ENCODE measurements at regions not wholly inside any gene's neighbourhood (a gene's known extent, or its start where the extent isn't known, plus 50 kb on each side); places are given as distances from the start of the nearest gene placed in this dataset.
A peak's percentile ranks its signal among the peaks of the same experiment; 100 is the strongest.

DNA sequence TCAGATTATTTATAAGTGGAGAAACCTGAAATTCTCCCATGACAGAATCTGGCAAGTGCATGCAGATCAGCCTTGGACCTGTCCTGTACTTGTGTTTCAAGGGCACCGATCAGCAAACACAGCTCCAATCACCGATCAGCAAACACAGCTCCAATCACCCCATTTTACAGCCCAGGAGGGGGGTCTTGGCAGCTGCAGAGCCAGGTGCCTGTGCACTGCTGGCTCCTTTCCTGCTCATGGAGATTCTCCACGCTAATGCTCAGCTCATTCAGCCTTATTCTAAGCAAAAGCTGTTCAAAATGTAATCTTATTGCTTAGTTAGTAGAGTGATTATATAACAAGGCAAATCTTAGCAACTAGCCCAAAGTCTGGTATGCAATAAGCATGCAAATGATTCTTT is 623.1 kb upstream of the HS6ST1 start:
- no peak overlapping the region for H3K4me3 ChIP-seq (ENCODE audit: control insufficient read depth in 2 of 3, extremely low read depth in 1 of 3, insufficient read depth in 2 of 3, low read depth in 1 of 3, low read length in 3 of 3)
- H3K4me1 ChIP-seq (ENCODE audit: control insufficient read depth, extremely low read depth, insufficient read depth, low read length): no peaks in the 10 kb centered on the region
- no peaks in the 10 kb centered on the region for H4K20me1 ChIP-seq (ENCODE audit: control insufficient read depth, extremely low read depth, insufficient read depth, low read length)
- H3K27ac ChIP-seq (ENCODE audit: control insufficient read depth, insufficient read depth, low read length): no peak overlapping the region
- no peak overlapping the region for H2AFZ ChIP-seq (ENCODE audit: control insufficient read depth, low read length)
- dilution Hi-C loops (cut with MboI; ENCODE audit: extremely low pct_ligation_motif_present, low sequenced_read_pairs): no loop called here
- H3K9me1 ChIP-seq (ENCODE audit: control insufficient read depth, extremely low read depth, insufficient read depth, low read length): no peaks in the 10 kb centered on the region
- DNase-seq (ENCODE audit: low read depth, low spot score): no peak
- no peak overlapping the region for H3K4me2 ChIP-seq (ENCODE audit: control insufficient read depth, extremely low read depth, insufficient read depth, low read depth, low read length)
- H3K36me3 ChIP-seq (ENCODE audit: control insufficient read depth in 2 of 2, extremely low read depth in 1 of 2, insufficient read depth in 2 of 2, low read length in 2 of 2): no peaks in the 10 kb centered on the region
- no peaks in the 10 kb centered on the region for H3K9me3 ChIP-seq (ENCODE audit: control insufficient read depth, low read depth, low read length)
- no peaks in the 10 kb centered on the region for H3K79me2 ChIP-seq (ENCODE audit: control insufficient read depth, insufficient read depth, low read length)
- H3K27me3 ChIP-seq (ENCODE audit: control insufficient read depth, extremely low read depth, insufficient read depth, low read length): no peaks in the 10 kb centered on the region
- H3K9ac ChIP-seq (ENCODE audit: control insufficient read depth, extremely low read depth, insufficient read depth, low read length): no peak overlapping the region
- no peak for TF ChIP-seq EZH2 (IDR thresholded peaks at IDR 0.05; ENCODE audit: low read length)
- TF ChIP-seq, protein P1, sequence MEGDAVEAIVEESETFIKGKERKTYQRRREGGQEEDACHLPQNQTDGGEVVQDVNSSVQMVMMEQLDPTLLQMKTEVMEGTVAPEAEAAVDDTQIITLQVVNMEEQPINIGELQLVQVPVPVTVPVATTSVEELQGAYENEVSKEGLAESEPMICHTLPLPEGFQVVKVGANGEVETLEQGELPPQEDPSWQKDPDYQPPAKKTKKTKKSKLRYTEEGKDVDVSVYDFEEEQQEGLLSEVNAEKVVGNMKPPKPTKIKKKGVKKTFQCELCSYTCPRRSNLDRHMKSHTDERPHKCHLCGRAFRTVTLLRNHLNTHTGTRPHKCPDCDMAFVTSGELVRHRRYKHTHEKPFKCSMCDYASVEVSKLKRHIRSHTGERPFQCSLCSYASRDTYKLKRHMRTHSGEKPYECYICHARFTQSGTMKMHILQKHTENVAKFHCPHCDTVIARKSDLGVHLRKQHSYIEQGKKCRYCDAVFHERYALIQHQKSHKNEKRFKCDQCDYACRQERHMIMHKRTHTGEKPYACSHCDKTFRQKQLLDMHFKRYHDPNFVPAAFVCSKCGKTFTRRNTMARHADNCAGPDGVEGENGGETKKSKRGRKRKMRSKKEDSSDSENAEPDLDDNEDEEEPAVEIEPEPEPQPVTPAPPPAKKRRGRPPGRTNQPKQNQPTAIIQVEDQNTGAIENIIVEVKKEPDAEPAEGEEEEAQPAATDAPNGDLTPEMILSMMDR (optimal IDR thresholded peaks at IDR 0.05 in 1 of 3, IDR thresholded peaks at IDR 0.05 in 1 of 3, conservative IDR thresholded peaks at IDR 0.05 in 1 of 3; ENCODE audit: extremely low read depth in 1 of 3, insufficient read depth in 2 of 3, low read length in 3 of 3): no peak
- no peak for FAIRE-seq

DNA sequence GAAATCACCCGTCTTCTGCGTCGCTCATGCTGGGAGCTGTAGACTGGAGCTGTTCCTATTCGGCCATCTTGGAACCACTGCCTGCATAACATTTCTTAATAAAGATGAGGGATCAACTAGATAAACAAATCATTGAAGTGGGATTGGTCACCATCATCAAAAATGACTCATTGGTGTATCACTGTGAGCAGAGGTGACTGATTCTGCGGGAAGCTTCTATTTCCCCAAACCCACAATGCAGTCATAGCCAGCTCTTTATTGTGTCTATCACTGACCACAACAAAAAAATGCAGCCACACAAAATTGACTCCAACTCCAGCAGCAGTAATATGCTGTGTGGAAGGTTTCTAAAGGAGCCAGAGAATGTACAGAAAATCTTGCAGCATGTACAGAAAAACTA is 630.7 kb upstream of the HS6ST1 start:
- dilution Hi-C loops (cut with MboI; ENCODE audit: extremely low pct_ligation_motif_present, low sequenced_read_pairs): no loop called here
- H3K9me3 ChIP-seq (ENCODE audit: control insufficient read depth, low read depth, low read length): no peaks in the 10 kb centered on the region
- FAIRE-seq: no peak

More for the DNA sequence above, 630.7 kb upstream of the HS6ST1 start:
- no peaks in the 10 kb centered on the region for H3K36me3 ChIP-seq (ENCODE audit: control insufficient read depth in 2 of 2, extremely low read depth in 1 of 2, insufficient read depth in 2 of 2, low read length in 2 of 2)
- no peak overlapping the region for H2AFZ ChIP-seq (ENCODE audit: control insufficient read depth, low read length)
- no peak for TF ChIP-seq EZH2 (IDR thresholded peaks at IDR 0.05; ENCODE audit: low read length)
- TF ChIP-seq, protein P1 (optimal IDR thresholded peaks at IDR 0.05 in 1 of 3, IDR thresholded peaks at IDR 0.05 in 1 of 3, conservative IDR thresholded peaks at IDR 0.05 in 1 of 3; ENCODE audit: extremely low read depth in 1 of 3, insufficient read depth in 2 of 3, low read length in 3 of 3): no peak
- H3K4me2 ChIP-seq (ENCODE audit: control insufficient read depth, extremely low read depth, insufficient read depth, low read depth, low read length): no peak overlapping the region
- no peak overlapping the region for H3K4me3 ChIP-seq (ENCODE audit: control insufficient read depth in 2 of 3, extremely low read depth in 1 of 3, insufficient read depth in 2 of 3, low read depth in 1 of 3, low read length in 3 of 3)
- peak; percentile 15 for DNase-seq (ENCODE audit: low read depth, low spot score)
- no peaks in the 10 kb centered on the region for H3K79me2 ChIP-seq (ENCODE audit: control insufficient read depth, insufficient read depth, low read length)
- H3K4me1 ChIP-seq (ENCODE audit: control insufficient read depth, extremely low read depth, insufficient read depth, low read length): no peaks in the 10 kb centered on the region
- H3K27me3 ChIP-seq (ENCODE audit: control insufficient read depth, extremely low read depth, insufficient read depth, low read length): peaks cover 5% of the 10 kb centered on the region
- H4K20me1 ChIP-seq (ENCODE audit: control insufficient read depth, extremely low read depth, insufficient read depth, low read length): no peaks in the 10 kb centered on the region
- H3K9me1 ChIP-seq (ENCODE audit: control insufficient read depth, extremely low read depth, insufficient read depth, low read length): no peaks in the 10 kb centered on the region
- no peak overlapping the region for H3K9ac ChIP-seq (ENCODE audit: control insufficient read depth, extremely low read depth, insufficient read depth, low read length)
- no peak overlapping the region for H3K27ac ChIP-seq (ENCODE audit: control insufficient read depth, insufficient read depth, low read length)
